Ascending aorta (tissue), 2 donors: ENCODE measurements at regions not wholly inside any gene's neighbourhood (a gene's known extent, or its start where the extent isn't known, plus 50 kb on each side); places are given as distances from the start of the nearest gene placed in this dataset.
"Not testable (repeated sequence)": the region's sequence is repeated elsewhere in the genome, so short reads cannot be mapped to it uniquely, and the experiment has no call there.

ENCODE experiments used
- DNase-seq, 2 donors: peaks; one replicate each; pipeline ENCODE4 v3.0.0-alpha.2; 2019; ENCODE audit warnings: low spot score in 2 of 2
- H3K27ac ChIP-seq, 2 donors: fragments of 200-600 bp; sonication (generic); one replicate each; pipeline ENCODE4 v1.5.1; 2016 to 2017; ENCODE audit warnings: mild to moderate bottlenecking in 1 of 2
- H3K27me3 ChIP-seq: fragments of 200-600 bp; sonication (generic); one replicate; pipeline ENCODE4 v1.5.1; 2017
- H3K36me3 ChIP-seq, 2 donors: fragments of 200-600 bp; sonication (generic); one replicate each; pipeline ENCODE4 v1.5.1; 2016
- H3K4me1 ChIP-seq, 2 donors: fragments of 200-600 bp; sonication (generic); one replicate each; pipeline ENCODE4 v1.5.1; 2016 to 2017; ENCODE audit warnings: mild to moderate bottlenecking in 1 of 2
- H3K4me3 ChIP-seq, 2 donors: fragments of 200-600 bp; sonication (generic); one replicate each; pipeline ENCODE4 v1.5.1; 2016 to 2017; ENCODE audit warnings: mild to moderate bottlenecking in 1 of 2
- H3K9me3 ChIP-seq, 2 donors: fragments of 200-600 bp; sonication (generic); one replicate each; pipeline ENCODE4 v1.5.1; 2016
- CTCF ChIP-seq, 3 experiments: fragments of 200-600 bp in 2 of 3; fragments of 450-650 bp in 1 of 3; sonication (generic) in 2 of 3; IDR thresholded peaks; one replicate each; pipeline ENCODE4 v1.5.1; 2016 to 2019; ENCODE audit warnings: antibody characterized with exemption in 3 of 3, mild to moderate bottlenecking in 1 of 3, moderate library complexity in 1 of 3
- intact Hi-C: fragments of 100-400 bp; cut with DNase I; formaldehyde crosslinking; loops from one replicate; pipeline ENCODE4 v1.15.1; 2023

GRCh38 chr5:154677921-154678320 lies 77.3 kb upstream of the LARP1 start:
- intact Hi-C loops, result no loop called here
- H3K27me3 ChIP-seq, result no peaks in the 10 kb centered on the region
- no peak overlapping the region for H3K4me3 ChIP-seq
- no peak for TF ChIP-seq CTCF (IDR thresholded peaks at IDR 0.05)
- no peaks in the 10 kb centered on the region for H3K36me3 ChIP-seq
- H3K9me3 ChIP-seq, result no peaks in the 10 kb centered on the region
- peaks cover 0 to under 1% of the 10 kb centered on the region in 2 donors for H3K4me1 ChIP-seq
- H3K27ac ChIP-seq, result no peak overlapping the region
- no peak for DNase-seq

- Histone ChIP-seq H3K27me3 (no peaks in the 10 kb centered on the region), H3K4me1 (no peaks in the 10 kb centered on the region), H3K27ac (no peak overlapping the region), H3K4me3 (no peak overlapping the region), H3K36me3 (no peaks in the 10 kb centered on the region), H3K9me3 (no peaks in the 10 kb centered on the region)
- no peak for TF ChIP-seq CTCF (IDR thresholded peaks at IDR 0.05)
- intact Hi-C loops, result no loop called here
- no peak for DNase-seq
Observed at GRCh38 chr5:154676508-154676907, 78.7 kb upstream of the LARP1 start.

GRCh38 chr5:154674029-154674428 lies 81.1 kb upstream of the LARP1 start:
- no peaks in the 10 kb centered on the region for H3K9me3 ChIP-seq

GRCh38 chr5:154673506-154673905 lies 81.7 kb upstream of the LARP1 start:
- Histone ChIP-seq H3K27me3 (no peaks in the 10 kb centered on the region), H3K36me3 (no peaks in the 10 kb centered on the region), H3K4me3 (no peak overlapping the region), H3K4me1 (no peaks in the 10 kb centered on the region), H3K9me3 (peaks cover 0 to 2% of the 10 kb centered on the region in 2 donors), H3K27ac (no peak overlapping the region)
- TF ChIP-seq CTCF (IDR thresholded peaks at IDR 0.05), result no peak
- intact Hi-C loops, result no loop called here
- no peak for DNase-seq

More at GRCh38 chr5:154674029-154674428, 81.1 kb upstream of the LARP1 start:
- no peaks in the 10 kb centered on the region for H3K4me1 ChIP-seq
- no peak overlapping the region for H3K4me3 ChIP-seq
- H3K27me3 ChIP-seq, result no peaks in the 10 kb centered on the region
- no peaks in the 10 kb centered on the region for H3K36me3 ChIP-seq
- no peak for TF ChIP-seq CTCF (IDR thresholded peaks at IDR 0.05)
- H3K27ac ChIP-seq, result no peak overlapping the region
- intact Hi-C loops, result no loop called here
- DNase-seq, result no peak

GRCh38 chr5:154669913-154670312 lies 85.3 kb upstream of the LARP1 start:
- intact Hi-C loops, H3K4me1 ChIP-seq, H3K36me3 ChIP-seq, H3K27ac ChIP-seq, H3K4me3 ChIP-seq, H3K27me3 ChIP-seq, DNase-seq: not testable (repeated sequence)
- H3K9me3 ChIP-seq, result peaks cover 0 to 11% of the 10 kb centered on the region in 2 donors

GRCh38 chr5:154669402-154669801 lies 85.8 kb upstream of the LARP1 start:
- intact Hi-C loops, result no loop called here

More at GRCh38 chr5:154669402-154669801, 85.8 kb upstream of the LARP1 start:
- Histone ChIP-seq H3K9me3 (peaks cover 0 to 17% of the 10 kb centered on the region in 2 donors), H3K27me3 (no peaks in the 10 kb centered on the region), H3K36me3 (no peaks in the 10 kb centered on the region), H3K27ac (no peak overlapping the region), H3K4me1 (no peaks in the 10 kb centered on the region), H3K4me3 (no peak overlapping the region)
- no peak for DNase-seq
- no peak for TF ChIP-seq CTCF (IDR thresholded peaks at IDR 0.05)
